NCI-H2227 treated with DMSO at 0.1 percent for 48 hours (cell line): ENCODE measurements at regions not wholly inside any gene's neighbourhood (a gene's known extent, or its start where the extent isn't known, plus 50 kb on each side); places are given as distances from the start of the nearest gene placed in this dataset.

Experiments used
- DNase-seq: peaks from one replicate; lab custom pipeline; 2025; lab: John Stamatoyannopoulos, UW

GRCh38 chr16:73191660-73192046 lies 143.7 kb upstream of the ZFHX3 start:
- DNase-seq: no peak

- DNase-seq: no peak
These were observed 143.0 kb upstream of the ZFHX3 start for GRCh38 chr16:73190688-73191659.

- DNase-seq: no peak
These were observed 142.3 kb upstream of the ZFHX3 start for GRCh38 chr16:73190256-73190655.

GRCh38 chr16:73189136-73189535 lies 141.2 kb upstream of the ZFHX3 start:
- no peak for DNase-seq

DNA sequence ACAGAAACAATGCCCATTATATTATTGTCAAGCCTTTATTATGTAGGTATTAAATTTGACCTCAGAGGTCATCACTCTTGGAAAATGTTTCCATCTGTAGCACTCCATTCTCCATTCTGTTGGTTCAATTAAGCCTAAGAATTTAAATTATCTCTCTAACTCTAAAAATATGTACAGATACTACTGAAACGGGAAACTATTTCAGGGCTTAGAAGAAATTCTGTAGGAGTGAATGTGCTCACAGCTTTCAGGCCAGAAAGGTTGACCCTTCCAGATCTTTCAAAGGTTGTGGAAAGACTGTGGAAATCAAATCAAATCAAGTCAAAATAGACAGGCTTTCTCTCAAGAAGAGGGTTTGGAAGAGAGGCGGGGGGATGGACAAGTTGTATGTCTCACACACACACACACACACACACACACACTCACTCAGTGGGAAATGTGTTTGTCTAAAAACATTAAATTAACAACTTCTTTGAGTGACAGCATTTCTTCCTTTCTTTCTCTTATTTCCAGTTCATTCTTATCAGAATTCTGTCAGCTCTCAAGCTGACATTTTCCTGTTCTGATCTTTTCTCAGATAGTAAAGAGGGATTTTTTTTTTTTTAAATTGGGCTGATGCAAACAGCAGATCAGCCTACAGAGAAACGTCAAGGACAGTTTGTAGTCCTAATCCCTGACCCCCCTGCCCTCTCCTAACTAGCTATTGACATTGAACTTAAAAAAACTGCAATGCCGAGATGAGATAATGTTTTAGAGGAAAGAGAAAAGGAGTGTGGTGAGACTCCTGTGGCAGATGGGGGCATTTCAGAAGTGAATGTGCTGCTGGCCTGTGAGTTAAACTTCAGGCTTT lies 139.0 kb upstream of the ZFHX3 start:
- DNase-seq: no peak

DNA sequence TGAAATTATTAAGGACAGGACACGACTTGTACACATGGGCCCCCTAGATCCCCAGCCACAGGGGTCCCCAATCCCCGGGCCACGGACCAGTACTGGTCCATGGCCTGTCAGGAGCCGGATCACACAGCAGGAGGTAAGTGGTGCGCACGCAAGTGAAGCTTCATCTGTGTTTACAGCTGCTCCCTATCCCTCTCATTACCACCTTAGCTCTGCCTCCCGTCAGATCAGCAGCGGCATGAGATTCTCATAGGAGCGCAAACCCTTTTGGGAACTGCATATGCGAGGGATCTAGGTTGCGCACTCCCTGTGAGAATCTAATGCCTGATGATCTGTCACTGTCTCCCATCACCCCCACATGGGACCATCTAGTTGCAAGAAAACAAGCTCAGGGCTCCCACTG lies 137.8 kb upstream of the ZFHX3 start:
- no peak for DNase-seq

- no peak for DNase-seq
These were observed 135.7 kb upstream of the ZFHX3 start for GRCh38 chr16:73183611-73184092.

GRCh38 chr16:73179705-73180331 lies 131.9 kb upstream of the ZFHX3 start:
- no peak for DNase-seq

GRCh38 chr16:73177729-73178295 lies 129.9 kb upstream of the ZFHX3 start:
- DNase-seq: no peak

DNA sequence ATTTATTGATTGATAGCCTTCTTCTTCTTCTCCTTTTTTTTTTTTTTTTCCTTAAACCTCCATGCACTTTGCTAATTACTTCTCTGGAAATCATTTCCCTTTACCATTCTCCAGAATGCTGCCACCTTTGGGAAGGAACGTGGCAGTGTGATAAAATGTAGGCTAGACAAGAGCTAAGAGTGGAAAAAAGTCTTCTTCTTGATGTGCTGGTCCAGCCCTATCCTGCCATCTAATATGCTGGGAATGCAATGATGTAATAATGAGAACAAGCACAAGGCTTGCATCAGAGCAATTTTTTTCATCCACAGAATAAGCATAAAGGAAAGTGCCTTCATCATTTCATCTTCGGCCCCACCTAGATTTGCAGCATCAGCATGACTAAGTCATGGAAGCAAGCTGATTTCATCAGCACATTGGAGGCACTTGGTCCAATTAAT lies 128.7 kb upstream of the ZFHX3 start:
- no peak for DNase-seq

DNA sequence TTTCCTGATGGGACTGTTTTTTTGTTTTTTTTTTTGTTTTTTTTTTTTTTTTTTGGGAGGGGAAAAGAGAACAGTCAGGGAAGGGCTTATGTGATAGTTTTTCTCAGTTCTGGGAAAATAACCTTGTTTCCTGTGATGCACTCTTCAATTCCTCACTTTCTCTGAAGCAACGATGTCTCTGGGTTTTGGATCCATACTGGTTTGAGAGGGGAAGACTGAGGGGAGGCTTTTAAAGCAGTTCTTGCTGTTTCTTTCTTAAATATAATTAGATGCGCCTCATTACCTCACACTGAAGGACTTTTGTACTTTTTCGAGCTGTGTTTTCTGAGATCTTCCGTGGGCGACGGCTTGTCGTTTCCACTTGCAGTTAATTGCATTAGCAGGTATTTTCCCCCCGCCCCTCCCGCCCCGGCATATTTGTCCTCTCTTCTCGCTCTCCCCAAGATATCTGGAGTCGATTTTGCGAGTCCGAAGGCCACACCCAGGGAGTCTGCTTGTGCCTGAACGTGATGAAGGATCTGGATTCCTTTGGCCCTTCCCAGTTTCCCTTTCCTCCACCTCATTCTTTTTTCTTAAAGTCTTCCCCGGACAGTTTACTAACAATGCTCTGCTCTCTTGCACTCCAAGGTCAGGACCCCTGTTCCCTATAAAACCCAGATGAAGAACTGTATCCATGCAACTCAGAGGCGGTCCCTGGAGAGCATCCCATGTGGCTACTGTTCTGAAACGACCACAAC lies 125.2 kb upstream of the ZFHX3 start:
- no peak for DNase-seq

- peak; percentile 8 for DNase-seq
These were observed 124.5 kb upstream of the ZFHX3 start for GRCh38 chr16:73172241-73172972.

DNA sequence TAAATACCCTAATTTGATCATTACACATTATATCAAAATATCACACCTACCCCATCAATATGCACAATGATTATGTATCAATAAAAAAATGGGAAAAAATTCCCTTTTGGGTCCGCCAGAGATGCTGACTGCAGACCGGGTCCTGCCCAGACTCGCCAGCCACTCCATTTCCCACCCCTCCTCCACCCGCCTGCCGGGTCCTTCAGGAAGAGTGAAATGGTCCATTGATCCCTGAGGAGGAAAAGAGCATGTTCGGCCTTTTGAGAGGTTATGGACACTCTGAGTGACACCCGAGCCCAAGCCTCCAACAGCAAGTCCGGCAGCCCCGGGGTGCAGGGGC lies 123.9 kb upstream of the ZFHX3 start:
- no peak for DNase-seq

DNA sequence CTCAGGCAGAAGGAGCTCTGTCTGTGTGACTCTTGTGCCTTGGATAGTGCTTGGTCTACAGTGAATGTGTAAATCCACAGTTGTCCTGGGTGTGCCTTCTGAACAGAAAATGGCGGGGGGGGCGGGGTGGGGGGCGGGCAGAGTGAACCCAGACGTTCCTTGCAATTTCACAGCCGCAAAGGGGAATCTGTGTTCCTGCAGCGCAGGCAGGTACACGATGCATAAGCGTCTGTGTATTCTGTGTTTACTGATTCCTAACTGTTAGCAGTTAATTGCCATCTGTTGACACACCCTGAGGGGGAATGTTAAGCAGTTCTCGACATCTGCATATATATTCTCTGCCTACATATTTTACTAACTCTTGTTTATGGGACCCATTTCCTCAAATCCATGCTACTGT lies 123.5 kb upstream of the ZFHX3 start:
- DNase-seq: peak; percentile 10

- DNase-seq: no peak
These were observed 122.7 kb upstream of the ZFHX3 start for GRCh38 chr16:73170612-73171038.

DNA sequence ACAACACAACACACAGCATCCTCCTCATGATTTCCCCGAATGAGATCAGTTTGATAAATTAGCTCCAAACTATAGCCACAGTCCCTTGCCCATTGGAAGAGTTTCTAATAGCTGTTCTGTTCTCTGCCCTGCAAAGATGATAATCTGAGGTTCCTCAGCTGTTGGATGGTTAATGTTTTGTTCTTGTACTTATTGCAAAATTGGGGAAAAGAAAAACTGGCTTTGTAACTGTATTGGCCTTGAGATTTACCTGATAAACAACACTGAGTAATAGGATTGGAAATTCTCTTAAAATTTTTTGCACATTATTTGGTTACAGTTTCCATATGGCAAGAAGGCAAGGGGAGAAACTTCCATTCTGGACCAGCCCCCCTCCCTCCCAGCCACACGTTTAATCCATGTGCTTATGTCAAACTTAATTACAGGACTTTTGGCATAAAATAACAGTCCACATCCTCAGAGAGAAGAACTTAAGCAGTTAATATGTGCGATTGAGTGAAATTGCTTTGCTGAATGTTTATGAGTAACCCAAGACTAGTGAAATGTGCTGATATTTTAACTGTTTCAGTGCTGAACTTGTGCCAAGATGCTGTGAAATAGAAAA lies 119.1 kb upstream of the ZFHX3 start:
- no peak for DNase-seq

DNA sequence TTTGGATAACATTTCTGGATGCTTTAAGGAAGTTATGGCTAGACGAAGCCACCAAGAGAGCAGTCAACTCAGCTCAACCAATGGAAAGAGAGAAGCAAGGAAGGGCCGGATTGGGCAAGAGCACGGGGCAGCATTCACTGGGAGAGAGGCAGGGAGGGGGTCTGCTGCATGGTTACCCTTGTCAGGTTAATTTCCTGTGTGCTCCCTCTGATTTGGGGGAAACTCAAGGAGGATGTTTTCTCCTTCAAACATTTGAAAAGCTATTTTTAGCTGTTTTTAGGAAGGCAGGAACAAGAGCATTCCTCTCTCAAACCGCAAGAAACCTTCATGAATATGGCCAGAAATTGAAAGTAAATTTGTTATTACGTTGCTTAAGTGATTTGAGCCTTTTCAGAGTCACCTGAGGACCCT lies 118.5 kb upstream of the ZFHX3 start:
- DNase-seq: no peak

GRCh38 chr16:73163238-73163815 lies 115.4 kb upstream of the ZFHX3 start:
- DNase-seq: no peak

DNA sequence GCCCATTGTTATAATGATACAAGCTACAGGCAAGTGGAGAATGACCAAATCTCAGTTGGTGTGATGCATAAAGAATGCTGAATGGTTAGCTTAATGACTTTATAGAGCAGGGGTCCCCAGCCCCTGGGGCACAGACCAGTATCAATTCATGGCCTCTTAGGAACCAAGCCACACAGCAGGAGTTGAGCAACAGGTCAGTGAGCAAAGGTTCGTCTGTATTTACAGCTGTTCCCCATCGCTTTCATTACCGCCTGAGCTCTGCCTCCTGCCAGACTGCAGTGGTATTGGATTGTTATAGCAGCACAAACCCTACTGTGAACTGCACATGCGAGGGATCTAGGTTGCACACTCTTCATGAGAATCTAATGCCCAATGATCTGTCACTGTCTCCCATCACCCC lies 114.0 kb upstream of the ZFHX3 start:
- peak; percentile 79 for DNase-seq

DNA sequence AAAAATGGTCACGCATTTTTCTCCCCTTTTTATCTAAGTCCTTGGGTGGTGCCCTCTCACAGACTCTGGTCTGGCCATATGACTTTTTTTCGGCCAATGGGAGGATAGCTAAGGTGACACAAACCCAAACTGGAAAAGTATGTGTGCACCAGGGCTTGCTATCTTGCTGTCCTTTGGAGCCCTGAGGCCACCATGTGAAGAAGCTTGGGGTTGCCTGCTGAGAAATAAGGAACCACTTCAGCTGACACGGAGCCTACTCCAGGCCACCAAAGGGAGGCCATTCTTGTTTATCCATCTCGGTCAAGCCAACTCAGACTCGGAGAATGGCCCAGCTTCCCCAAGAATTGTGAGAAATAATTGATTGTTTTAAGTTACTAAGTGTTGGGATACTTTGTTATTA lies 111.4 kb upstream of the ZFHX3 start:
- no peak for DNase-seq
